ENCODE measurements at regions not wholly inside any gene's neighbourhood (a gene's known extent, or its start where the extent isn't known, plus 50 kb on each side); places are given as distances from the start of the nearest gene placed in this dataset.

DNA sequence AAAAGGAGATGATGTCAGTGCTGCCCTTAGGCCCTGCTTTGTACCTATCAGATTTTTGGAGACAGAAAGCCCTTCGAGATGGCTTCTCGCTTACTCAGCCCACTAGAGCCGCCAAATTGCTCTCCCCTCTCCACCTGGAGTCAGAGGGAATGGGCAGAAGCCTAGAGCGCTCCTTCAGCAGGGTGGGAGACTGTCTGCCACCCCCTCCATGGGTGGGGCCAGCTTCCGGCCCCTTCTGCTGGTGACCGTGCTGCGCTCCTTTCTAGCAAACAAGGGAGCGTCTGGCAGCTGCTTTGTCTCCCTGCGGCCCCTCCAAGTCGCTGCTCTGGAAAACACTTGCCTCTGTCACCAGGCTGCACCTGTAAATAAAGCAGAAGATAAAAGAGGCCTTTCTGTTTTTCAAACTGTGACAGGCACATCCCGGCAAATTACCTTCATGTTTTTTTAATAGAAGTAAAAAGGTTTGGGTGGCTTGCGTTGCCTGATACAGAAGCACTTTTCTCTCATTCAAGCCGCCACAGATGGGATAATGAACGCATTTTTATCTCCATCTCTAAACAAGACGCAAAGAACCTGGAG, 145.7 kb upstream of the NECTIN1 start:
- TF ChIP-seq, protein P1, sequence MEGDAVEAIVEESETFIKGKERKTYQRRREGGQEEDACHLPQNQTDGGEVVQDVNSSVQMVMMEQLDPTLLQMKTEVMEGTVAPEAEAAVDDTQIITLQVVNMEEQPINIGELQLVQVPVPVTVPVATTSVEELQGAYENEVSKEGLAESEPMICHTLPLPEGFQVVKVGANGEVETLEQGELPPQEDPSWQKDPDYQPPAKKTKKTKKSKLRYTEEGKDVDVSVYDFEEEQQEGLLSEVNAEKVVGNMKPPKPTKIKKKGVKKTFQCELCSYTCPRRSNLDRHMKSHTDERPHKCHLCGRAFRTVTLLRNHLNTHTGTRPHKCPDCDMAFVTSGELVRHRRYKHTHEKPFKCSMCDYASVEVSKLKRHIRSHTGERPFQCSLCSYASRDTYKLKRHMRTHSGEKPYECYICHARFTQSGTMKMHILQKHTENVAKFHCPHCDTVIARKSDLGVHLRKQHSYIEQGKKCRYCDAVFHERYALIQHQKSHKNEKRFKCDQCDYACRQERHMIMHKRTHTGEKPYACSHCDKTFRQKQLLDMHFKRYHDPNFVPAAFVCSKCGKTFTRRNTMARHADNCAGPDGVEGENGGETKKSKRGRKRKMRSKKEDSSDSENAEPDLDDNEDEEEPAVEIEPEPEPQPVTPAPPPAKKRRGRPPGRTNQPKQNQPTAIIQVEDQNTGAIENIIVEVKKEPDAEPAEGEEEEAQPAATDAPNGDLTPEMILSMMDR (IDR thresholded peaks at IDR 0.05; ENCODE audit: extremely low read depth in 1 of 2, insufficient read depth in 1 of 2, low read depth in 1 of 2, low read length in 2 of 2), result no peak
- TF ChIP-seq POLR2A (IDR thresholded peaks at IDR 0.05; ENCODE audit: low read depth, low read length), result no peak
- no peak for TF ChIP-seq MYC (IDR thresholded peaks at IDR 0.05; ENCODE audit: low read depth, low read length)
- no peak for TF ChIP-seq EZH2 (IDR thresholded peaks at IDR 0.05; ENCODE audit: borderline replicate concordance, low read depth, low read length, severe bottlenecking)
- TF ChIP-seq FOS (IDR thresholded peaks at IDR 0.05; ENCODE audit: borderline replicate concordance, insufficient read depth, low read length), result no peak
- TF ChIP-seq, protein P2, sequence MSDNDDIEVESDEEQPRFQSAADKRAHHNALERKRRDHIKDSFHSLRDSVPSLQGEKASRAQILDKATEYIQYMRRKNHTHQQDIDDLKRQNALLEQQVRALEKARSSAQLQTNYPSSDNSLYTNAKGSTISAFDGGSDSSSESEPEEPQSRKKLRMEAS (IDR thresholded peaks at IDR 0.05; ENCODE audit: insufficient read depth, insufficient read length), result no peak
- TF ChIP-seq POLR2AphosphoS5 (IDR thresholded peaks at IDR 0.05; ENCODE audit: insufficient read depth, low read depth, low read length), result no peak

Measured in endothelial cell of umbilical vein (primary cell).